Endothelial cell (in vitro differentiated cells): ENCODE measurements at regions not wholly inside any gene's neighbourhood (a gene's known extent, or its start where the extent isn't known, plus 50 kb on each side); places are given as distances from the start of the nearest gene placed in this dataset.
"Not testable (repeated sequence)": the region's sequence is repeated elsewhere in the genome, so short reads cannot be mapped to it uniquely, and the experiment has no call there.

Experiments
- DNase-seq: peaks from one replicate; pipeline ENCODE4 v3.0.0; 2021; ENCODE audit warnings: low spot score
- H3K27ac Mint-ChIP-seq: one replicate; pipeline ENCODE4 v1.8.0; 2021; ENCODE audit warnings: mixed read lengths, inconsistent platforms; ENCODE audit not compliant: unreplicated experiment
- H3K27me3 Mint-ChIP-seq: one replicate; pipeline ENCODE4 v1.8.0; 2021; ENCODE audit warnings: mild to moderate bottlenecking, moderate library complexity, mixed read lengths, inconsistent platforms; ENCODE audit not compliant: unreplicated experiment
- H3K36me3 Mint-ChIP-seq: one replicate; pipeline ENCODE4 v1.8.0; 2021; ENCODE audit warnings: mild to moderate bottlenecking, low read depth, mixed read lengths, inconsistent platforms; ENCODE audit not compliant: unreplicated experiment
- H3K4me1 Mint-ChIP-seq: one replicate; pipeline ENCODE4 v1.8.0; 2021; ENCODE audit warnings: mild to moderate bottlenecking, mixed read lengths, inconsistent platforms; ENCODE audit not compliant: unreplicated experiment
- H3K4me3 Mint-ChIP-seq: one replicate; pipeline ENCODE4 v1.8.0; 2021; ENCODE audit warnings: mild to moderate bottlenecking, mixed read lengths, inconsistent platforms; ENCODE audit not compliant: unreplicated experiment
- H3K9me3 Mint-ChIP-seq: one replicate; pipeline ENCODE4 v1.8.0; 2021; ENCODE audit warnings: mixed read lengths, inconsistent platforms; ENCODE audit not compliant: unreplicated experiment
- CTCF ChIP-seq: fragments of 200-600 bp; sonication (generic); IDR thresholded peaks from one replicate; pipeline ENCODE4 v1.5.0; 2021; ENCODE audit warnings: antibody characterized with exemption; ENCODE audit not compliant: unreplicated experiment

- Mint-ChIP-seq H3K27ac (no peak overlapping the region), H3K36me3 (no peaks in the 10 kb centered on the region), H3K9me3 (no peaks in the 10 kb centered on the region), H3K27me3 (no peaks in the 10 kb centered on the region), H3K4me3 (no peak overlapping the region), H3K4me1 (no peaks in the 10 kb centered on the region)
- no peak for DNase-seq
- no peak for TF ChIP-seq CTCF
Measured at GRCh38 chr7:115216652-115217051, 294.8 kb downstream of the MDFIC start.

GRCh38 chr7:115211171-115211570 lies 289.3 kb downstream of the MDFIC start:
- Mint-ChIP-seq H3K27ac (no peak overlapping the region), H3K9me3 (peaks cover 4% of the 10 kb centered on the region), H3K36me3 (peaks cover 5% of the 10 kb centered on the region), H3K4me1 (peaks cover 6% of the 10 kb centered on the region), H3K27me3 (no peaks in the 10 kb centered on the region), H3K4me3 (no peak overlapping the region)
- no peak for TF ChIP-seq CTCF
- DNase-seq, result no peak

GRCh38 chr7:115210552-115210951 lies 288.7 kb downstream of the MDFIC start:
- Mint-ChIP-seq H3K9me3 (peaks cover 4% of the 10 kb centered on the region), H3K27me3 (no peaks in the 10 kb centered on the region), H3K27ac (no peak overlapping the region), H3K4me1 (peaks cover 6% of the 10 kb centered on the region), H3K36me3 (peaks cover 5% of the 10 kb centered on the region), H3K4me3 (no peak overlapping the region)
- no peak for TF ChIP-seq CTCF
- no peak for DNase-seq

- no peak for TF ChIP-seq CTCF
- Mint-ChIP-seq H3K27me3 (no peaks in the 10 kb centered on the region), H3K9me3 (peaks cover 4% of the 10 kb centered on the region), H3K4me1 (peaks cover 6% of the 10 kb centered on the region), H3K27ac (no peak overlapping the region), H3K4me3 (no peak overlapping the region), H3K36me3 (peaks cover 5% of the 10 kb centered on the region)
- no peak for DNase-seq
Measured at GRCh38 chr7:115208710-115209560, 287.0 kb downstream of the MDFIC start.

GRCh38 chr7:115206374-115206773 lies 284.5 kb downstream of the MDFIC start:
- H3K4me1 Mint-ChIP-seq, H3K27me3 Mint-ChIP-seq: not testable (repeated sequence)

More at GRCh38 chr7:115206374-115206773, 284.5 kb downstream of the MDFIC start:
- not testable (repeated sequence) for DNase-seq, H3K9me3 Mint-ChIP-seq, H3K36me3 Mint-ChIP-seq, H3K27ac Mint-ChIP-seq, H3K4me3 Mint-ChIP-seq
